Tongue (tissue), 1 donor: ENCODE measurements at regions not wholly inside any gene's neighbourhood (a gene's known extent, or its start where the extent isn't known, plus 50 kb on each side); places are given as distances from the start of the nearest gene placed in this dataset.
"Not testable (repeated sequence)": the region's sequence is repeated elsewhere in the genome, so short reads cannot be mapped to it uniquely, and the experiment has no call there.

ENCODE experiments used
- DNase-seq: peaks from one replicate; pipeline ENCODE4 v3.0.0-alpha.2; 2015

- no peak for DNase-seq
These were observed 285.0 kb downstream of the SIPA1L2 start for GRCh38 chr1:232344791-232345399.

- not testable (repeated sequence) for DNase-seq
These were observed 285.7 kb downstream of the SIPA1L2 start for GRCh38 chr1:232344186-232344585.

GRCh38 chr1:232340446-232340845, 289.5 kb downstream of the SIPA1L2 start:
- no peak for DNase-seq

- no peak for DNase-seq
These were observed 290.9 kb downstream of the SIPA1L2 start for GRCh38 chr1:232339073-232339472.

GRCh38 chr1:232335741-232336293, 294.1 kb downstream of the SIPA1L2 start:
- DNase-seq: peak; percentile 93

- DNase-seq: no peak
These were observed 294.7 kb downstream of the SIPA1L2 start for GRCh38 chr1:232335261-232335660.

- no peak for DNase-seq
These were observed 295.1 kb downstream of the SIPA1L2 start for GRCh38 chr1:232334811-232335210.

- DNase-seq: no peak
These were observed 295.7 kb downstream of the SIPA1L2 start for GRCh38 chr1:232334246-232334645.

- DNase-seq: no peak
These were observed 296.5 kb downstream of the SIPA1L2 start for GRCh38 chr1:232333419-232333767.

GRCh38 chr1:232332710-232333418, 297.1 kb downstream of the SIPA1L2 start:
- not testable (repeated sequence) for DNase-seq

GRCh38 chr1:232329103-232329813, 300.7 kb downstream of the SIPA1L2 start:
- DNase-seq: peak; percentile 53

- no peak for DNase-seq
These were observed 301.3 kb downstream of the SIPA1L2 start for GRCh38 chr1:232328486-232329102.

GRCh38 chr1:232327899-232328298, 302.0 kb downstream of the SIPA1L2 start:
- DNase-seq: no peak

GRCh38 chr1:232327269-232327668, 302.7 kb downstream of the SIPA1L2 start:
- DNase-seq: no peak

GRCh38 chr1:232322162-232322734, 307.7 kb downstream of the SIPA1L2 start:
- no peak for DNase-seq

GRCh38 chr1:232319518-232320210, 310.3 kb downstream of the SIPA1L2 start:
- no peak for DNase-seq

- DNase-seq: peak; percentile 74
These were observed 310.9 kb downstream of the SIPA1L2 start for GRCh38 chr1:232319072-232319471.

- DNase-seq: no peak
These were observed 311.8 kb downstream of the SIPA1L2 start for GRCh38 chr1:232318143-232318542.

- DNase-seq: no peak
These were observed 312.6 kb downstream of the SIPA1L2 start for GRCh38 chr1:232317350-232317749.

- DNase-seq: no peak
These were observed 313.1 kb downstream of the SIPA1L2 start for GRCh38 chr1:232316864-232317263.

- not testable (repeated sequence) for DNase-seq
These were observed 316.1 kb downstream of the SIPA1L2 start for GRCh38 chr1:232313876-232314275.

- DNase-seq: no peak
These were observed 319.4 kb downstream of the SIPA1L2 start for GRCh38 chr1:232310541-232310940.
